Glomerular endothelial cell (primary cell): ENCODE measurements at regions not wholly inside any gene's neighbourhood (a gene's known extent, or its start where the extent isn't known, plus 50 kb on each side); places are given as distances from the start of the nearest gene placed in this dataset.
"Not testable (repeated sequence)": the region's sequence is repeated elsewhere in the genome, so short reads cannot be mapped to it uniquely, and the experiment has no call there.

Source experiments
- DNase-seq: peaks from one replicate; pipeline ENCODE4 v3.0.0-alpha.2; 2011; ENCODE audit warnings: low read depth, low spot score; ENCODE audit errors: extremely low read depth

- no peak for DNase-seq
Measured at GRCh38 chr20:53678990-53679596, 85.5 kb upstream of the ZNF217 start.

- no peak for DNase-seq
Measured at GRCh38 chr20:53678315-53678989, 84.8 kb upstream of the ZNF217 start.

GRCh38 chr20:53677447-53678314, 84.0 kb upstream of the ZNF217 start:
- DNase-seq, result no peak

- DNase-seq, result no peak
Measured at GRCh38 chr20:53676987-53677386, 83.3 kb upstream of the ZNF217 start.

- no peak for DNase-seq
Measured at GRCh38 chr20:53676519-53676822, 82.8 kb upstream of the ZNF217 start.

GRCh38 chr20:53672484-53673129, 79.0 kb upstream of the ZNF217 start:
- DNase-seq, result no peak

- no peak for DNase-seq
Measured at GRCh38 chr20:53671370-53671769, 77.7 kb upstream of the ZNF217 start.

GRCh38 chr20:53669517-53670313, 76.1 kb upstream of the ZNF217 start:
- DNase-seq, result not testable (repeated sequence)

- DNase-seq, result no peak
Measured at GRCh38 chr20:53668992-53669391, 75.4 kb upstream of the ZNF217 start.

GRCh38 chr20:53666144-53666543, 72.5 kb upstream of the ZNF217 start:
- DNase-seq, result no peak

- no peak for DNase-seq
Measured at GRCh38 chr20:53664121-53664520, 70.5 kb upstream of the ZNF217 start.

GRCh38 chr20:53663521-53663920, 69.9 kb upstream of the ZNF217 start:
- not testable (repeated sequence) for DNase-seq

GRCh38 chr20:53662595-53662994, 69.0 kb upstream of the ZNF217 start:
- no peak for DNase-seq

- no peak for DNase-seq
Measured at GRCh38 chr20:53660947-53661381, 67.3 kb upstream of the ZNF217 start.

- no peak for DNase-seq
Measured at GRCh38 chr20:53660078-53660909, 66.7 kb upstream of the ZNF217 start.

- no peak for DNase-seq
Measured at GRCh38 chr20:53658973-53659372, 65.3 kb upstream of the ZNF217 start.

- DNase-seq, result no peak
Measured at GRCh38 chr20:53658322-53658721, 64.7 kb upstream of the ZNF217 start.

- DNase-seq, result no peak
Measured at GRCh38 chr20:53657732-53658131, 64.1 kb upstream of the ZNF217 start.

GRCh38 chr20:53657279-53657678, 63.6 kb upstream of the ZNF217 start:
- no peak for DNase-seq
